HepG2 (cell line): ENCODE measurements at regions not wholly inside any gene's neighbourhood (a gene's known extent, or its start where the extent isn't known, plus 50 kb on each side); places are given as distances from the start of the nearest gene placed in this dataset.

Experiments
- ATAC-seq: fragments of 200-7000 bp; cut with Tn5 transposase; 3 replicates; pipeline ENCODE4 v1.9.1; 2020; ENCODE audit warnings: mild to moderate bottlenecking, moderate library complexity
- BruUV-seq: library from RNA; stranded (reverse); fragments of 400-500 nt; replicated peaks from 2 replicates; lab custom pipeline; 2021; lab: Mats Ljungman, UMichigan
- CTCF ChIA-PET: fragments of 300-600 bp; formaldehyde crosslinking; extraction: SDS; loops from one replicate; lab custom pipeline; 2021; ENCODE audit warnings: low total read pairs, inconsistent platforms, low intra/inter-chr PET ratio; lab: Yijun Ruan, JAX
- POLR2A ChIA-PET: fragments of 350-600 bp; sonication (Branson Sonifier 250); formaldehyde crosslinking; loops from one replicate; lab custom pipeline; 2020; ENCODE audit warnings: antibody characterized with exemption, inconsistent platforms; lab: Yijun Ruan, JAX
- DNase-seq: peaks from one replicate; pipeline ENCODE4 v3.0.0-alpha.2; 2015; ENCODE audit warnings: low spot score
- FAIRE-seq: peaks from 3 replicates; lab custom pipeline; 2011; peaks lifted over from hg19 to GRCh38; lab: Jason Lieb, UNC
- H2AFZ ChIP-seq: one replicate; pipeline ENCODE4 v1.6.1; 2011; ENCODE audit warnings: low read length, inconsistent platforms
- H3K27ac ChIP-seq: fragments of 300-600 bp; 3 replicates; pipeline ENCODE4 v1.8.0; 2011; ENCODE audit warnings: mixed run types, mild to moderate bottlenecking, mixed read lengths, low read length, inconsistent platforms; ENCODE audit not compliant: insufficient read depth; ENCODE audit errors: extremely low read length
- H3K27me3 ChIP-seq, 2 experiments: fragments of 200-600 bp in 1 of 2; 2 replicates in 1 of 2; 3 replicates in 1 of 2; pipeline versions ENCODE4 v1.6.0 to v1.8.0; 2011; ENCODE audit warnings: low read length in 2 of 2, mild to moderate bottlenecking in 2 of 2, moderate library complexity in 2 of 2, inconsistent platforms in 1 of 2; ENCODE audit not compliant: insufficient read depth in 2 of 2, control insufficient read depth in 1 of 2
- H3K36me3 ChIP-seq, 2 experiments: fragments of 200-600 bp in 1 of 2; replicated peaks in 1 of 2; 2 replicates in 1 of 2; 3 replicates in 1 of 2; pipeline versions ENCODE4 v1.5.1 to v1.8.0; 2011; ENCODE audit warnings: low read length in 2 of 2, inconsistent platforms in 1 of 2; ENCODE audit not compliant: insufficient read depth in 2 of 2, control insufficient read depth in 1 of 2
- H3K4me1 ChIP-seq: 2 replicates; pipeline ENCODE4 v1.5.1; 2012; ENCODE audit warnings: low read length, inconsistent platforms; ENCODE audit not compliant: insufficient read depth
- H3K4me2 ChIP-seq: 2 replicates; pipeline ENCODE4 v1.6.0; 2011; ENCODE audit warnings: low read depth, low read length, inconsistent platforms
- H3K4me3 ChIP-seq, 3 experiments: fragments of 200-600 bp in 1 of 3; sonication (generic), shearing (Covaris generic) in 1 of 3; replicated peaks in 1 of 3; 2 replicates each; pipeline ENCODE4 v1.5.1; 2011 to 2016; ENCODE audit warnings: low read length in 3 of 3, inconsistent platforms in 2 of 3, low read depth in 2 of 3, mild to moderate bottlenecking in 2 of 3, control low read depth in 1 of 3, mixed read lengths in 1 of 3; ENCODE audit not compliant: insufficient read depth in 1 of 3
- H3K79me2 ChIP-seq: one replicate; pipeline ENCODE4 v1.6.1; 2011; ENCODE audit warnings: low read length, inconsistent platforms; ENCODE audit not compliant: insufficient read depth
- H3K9ac ChIP-seq: 2 replicates; pipeline ENCODE4 v1.6.0; 2011; ENCODE audit warnings: mild to moderate bottlenecking, low read depth, low read length, inconsistent platforms; ENCODE audit not compliant: insufficient read depth
- H3K9me3 ChIP-seq: 2 replicates; pipeline ENCODE4 v1.5.1; 2012; ENCODE audit warnings: mild to moderate bottlenecking, low read length
- H4K20me1 ChIP-seq: 2 replicates; pipeline ENCODE4 v1.6.0; 2011; ENCODE audit warnings: inconsistent platforms, mild to moderate bottlenecking, low read length, moderate library complexity; ENCODE audit not compliant: insufficient read depth
- GTF2F1 ChIP-seq: fragments of 150-350 bp; IDR thresholded peaks from 2 replicates; pipeline ENCODE4 v1.6.1; 2014; ENCODE audit warnings: low read length
- HNF4G ChIP-seq, 2 experiments: sonication (generic) in 1 of 2; formaldehyde crosslinking in 1 of 2; IDR thresholded peaks; 2 replicates each; pipeline versions ENCODE4 v1.4.0 to v1.6.1; 2011 to 2020; ENCODE audit warnings: borderline replicate concordance in 2 of 2, low read depth in 2 of 2, mild to moderate bottlenecking in 2 of 2, low read length in 1 of 2, missing genetic modification reagents in 1 of 2, moderate library complexity in 1 of 2
- HOXA5 ChIP-seq: sonication (generic); formaldehyde crosslinking; IDR thresholded peaks from 2 replicates; pipeline ENCODE4 v1.4.0; 2020; ENCODE audit warnings: missing genetic modification reagents
- HOXA7 ChIP-seq: sonication (generic); formaldehyde crosslinking; IDR thresholded peaks from 2 replicates; pipeline ENCODE4 v1.8.1; 2022; ENCODE audit warnings: mild to moderate bottlenecking, missing genetic modification reagents, moderate library complexity
- NFIB ChIP-seq: sonication (generic); formaldehyde crosslinking; IDR thresholded peaks from 2 replicates; pipeline ENCODE4 v1.9.0; 2021; ENCODE audit warnings: missing genetic modification reagents, mild to moderate bottlenecking, borderline replicate concordance
- NFRKB ChIP-seq: fragments of 450-650 bp; IDR thresholded peaks from 2 replicates; pipeline ENCODE4 v1.6.1; 2017
- REXO4 ChIP-seq: sonication (generic); formaldehyde crosslinking; IDR thresholded peaks from 2 replicates; pipeline ENCODE4 v1.8.0; 2022; ENCODE audit warnings: missing genetic modification reagents, mild to moderate bottlenecking, borderline replicate concordance
- SIN3A ChIP-seq: IDR thresholded peaks from 2 replicates; pipeline ENCODE4 v1.6.1; 2011; ENCODE audit warnings: low read depth, mild to moderate bottlenecking, control low read depth, low read length, borderline replicate concordance
- SSRP1 ChIP-seq: IDR thresholded peaks from 2 replicates; pipeline ENCODE4 v1.6.1; 2016; ENCODE audit warnings: control low read depth
- ZIK1 ChIP-seq: sonication (generic); formaldehyde crosslinking; IDR thresholded peaks from 2 replicates; pipeline ENCODE4 v1.5.0; 2020; ENCODE audit warnings: mild to moderate bottlenecking, low read depth, missing genetic modification reagents, borderline replicate concordance
- ZNF460 ChIP-seq: sonication (generic); formaldehyde crosslinking; IDR thresholded peaks from 2 replicates; pipeline ENCODE4 v1.5.1; 2020; ENCODE audit warnings: missing genetic modification reagents, mild to moderate bottlenecking, borderline replicate concordance
- ZSCAN21 ChIP-seq: sonication (generic); formaldehyde crosslinking; IDR thresholded peaks from 2 replicates; pipeline ENCODE4 v1.8.0; 2022; ENCODE audit warnings: mild to moderate bottlenecking, missing genetic modification reagents, moderate library complexity, borderline replicate concordance
- WGBS: methylation state at CpG from one replicate; pipeline ENCODE4 v1.1.6; 2017; ENCODE audit warnings: low lambda C conversion rate; 5-methylcytosine and 5-hydroxymethylcytosine counted together
- in situ Hi-C: cut with HindIII; loops from 2 replicates; pipeline ENCODE4 v1.10.0; 2017; ENCODE audit warnings: low pct_unique_long_range_greater_than_20kb; ENCODE audit not compliant: extremely low pct_ligation_motif_present
- intact Hi-C: fragments of 100-400 bp; cut with micrococcal nuclease; formaldehyde crosslinking; loops from one replicate; pipeline ENCODE4 v1.10.0; 2022; ENCODE audit not compliant: unreplicated experiment
- TF ChIP-seq, protein P1 (sequence below): sonication (generic); formaldehyde crosslinking; IDR thresholded peaks from 2 replicates; pipeline ENCODE4 v1.4.0; 2020; ENCODE audit warnings: missing genetic modification reagents, low read depth, mild to moderate bottlenecking, borderline replicate concordance
- TF ChIP-seq, protein P2 (sequence below): IDR thresholded peaks from 2 replicates; pipeline ENCODE4 v1.6.1; 2016; ENCODE audit warnings: low read depth, missing genetic modification reagents, missing compliant biosample characterization
- TF ChIP-seq, protein P3 (sequence below): sonication (generic); formaldehyde crosslinking; IDR thresholded peaks from 2 replicates; pipeline ENCODE4 v1.4.0; 2020; ENCODE audit warnings: mild to moderate bottlenecking, missing genetic modification reagents

DNA sequence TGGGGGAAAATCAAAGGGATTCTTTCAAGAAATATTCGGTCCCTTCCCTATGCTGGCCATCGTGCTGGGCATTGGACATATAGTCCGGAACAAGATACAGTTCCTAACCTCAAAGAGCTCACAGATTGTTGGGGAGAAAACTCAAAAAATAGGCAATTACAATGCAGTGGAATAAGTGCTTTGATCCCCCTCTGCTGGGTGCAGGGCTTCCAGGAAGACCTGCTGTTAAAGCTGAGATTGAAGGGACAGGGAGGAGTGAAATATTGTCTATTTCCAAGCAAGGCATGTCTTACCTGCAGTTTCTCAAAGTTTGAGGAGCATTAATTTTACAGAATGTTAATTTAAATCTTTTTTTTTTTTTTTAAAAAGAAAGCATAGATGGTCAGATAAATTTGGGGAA lies 75.1 kb upstream of the SESN3 start:
- no peak overlapping the region for H3K4me2 ChIP-seq
- TF ChIP-seq, protein P1, sequence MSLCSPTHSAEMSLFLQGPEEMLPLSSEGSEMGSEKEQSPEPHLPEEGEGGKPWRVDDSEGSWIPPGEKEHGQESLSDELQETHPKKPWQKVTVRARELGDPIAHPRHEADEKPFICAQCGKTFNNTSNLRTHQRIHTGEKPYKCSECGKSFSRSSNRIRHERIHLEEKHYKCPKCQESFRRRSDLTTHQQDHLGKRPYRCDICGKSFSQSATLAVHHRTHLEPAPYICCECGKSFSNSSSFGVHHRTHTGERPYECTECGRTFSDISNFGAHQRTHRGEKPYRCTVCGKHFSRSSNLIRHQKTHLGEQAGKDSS (CRISPR knock-in tag), result no peak
- TF ChIP-seq, protein P2, sequence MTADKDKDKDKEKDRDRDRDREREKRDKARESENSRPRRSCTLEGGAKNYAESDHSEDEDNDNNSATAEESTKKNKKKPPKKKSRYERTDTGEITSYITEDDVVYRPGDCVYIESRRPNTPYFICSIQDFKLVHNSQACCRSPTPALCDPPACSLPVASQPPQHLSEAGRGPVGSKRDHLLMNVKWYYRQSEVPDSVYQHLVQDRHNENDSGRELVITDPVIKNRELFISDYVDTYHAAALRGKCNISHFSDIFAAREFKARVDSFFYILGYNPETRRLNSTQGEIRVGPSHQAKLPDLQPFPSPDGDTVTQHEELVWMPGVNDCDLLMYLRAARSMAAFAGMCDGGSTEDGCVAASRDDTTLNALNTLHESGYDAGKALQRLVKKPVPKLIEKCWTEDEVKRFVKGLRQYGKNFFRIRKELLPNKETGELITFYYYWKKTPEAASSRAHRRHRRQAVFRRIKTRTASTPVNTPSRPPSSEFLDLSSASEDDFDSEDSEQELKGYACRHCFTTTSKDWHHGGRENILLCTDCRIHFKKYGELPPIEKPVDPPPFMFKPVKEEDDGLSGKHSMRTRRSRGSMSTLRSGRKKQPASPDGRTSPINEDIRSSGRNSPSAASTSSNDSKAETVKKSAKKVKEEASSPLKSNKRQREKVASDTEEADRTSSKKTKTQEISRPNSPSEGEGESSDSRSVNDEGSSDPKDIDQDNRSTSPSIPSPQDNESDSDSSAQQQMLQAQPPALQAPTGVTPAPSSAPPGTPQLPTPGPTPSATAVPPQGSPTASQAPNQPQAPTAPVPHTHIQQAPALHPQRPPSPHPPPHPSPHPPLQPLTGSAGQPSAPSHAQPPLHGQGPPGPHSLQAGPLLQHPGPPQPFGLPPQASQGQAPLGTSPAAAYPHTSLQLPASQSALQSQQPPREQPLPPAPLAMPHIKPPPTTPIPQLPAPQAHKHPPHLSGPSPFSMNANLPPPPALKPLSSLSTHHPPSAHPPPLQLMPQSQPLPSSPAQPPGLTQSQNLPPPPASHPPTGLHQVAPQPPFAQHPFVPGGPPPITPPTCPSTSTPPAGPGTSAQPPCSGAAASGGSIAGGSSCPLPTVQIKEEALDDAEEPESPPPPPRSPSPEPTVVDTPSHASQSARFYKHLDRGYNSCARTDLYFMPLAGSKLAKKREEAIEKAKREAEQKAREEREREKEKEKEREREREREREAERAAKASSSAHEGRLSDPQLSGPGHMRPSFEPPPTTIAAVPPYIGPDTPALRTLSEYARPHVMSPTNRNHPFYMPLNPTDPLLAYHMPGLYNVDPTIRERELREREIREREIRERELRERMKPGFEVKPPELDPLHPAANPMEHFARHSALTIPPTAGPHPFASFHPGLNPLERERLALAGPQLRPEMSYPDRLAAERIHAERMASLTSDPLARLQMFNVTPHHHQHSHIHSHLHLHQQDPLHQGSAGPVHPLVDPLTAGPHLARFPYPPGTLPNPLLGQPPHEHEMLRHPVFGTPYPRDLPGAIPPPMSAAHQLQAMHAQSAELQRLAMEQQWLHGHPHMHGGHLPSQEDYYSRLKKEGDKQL (CRISPR knock-in tag), result no peak
- TF ChIP-seq, protein P3, sequence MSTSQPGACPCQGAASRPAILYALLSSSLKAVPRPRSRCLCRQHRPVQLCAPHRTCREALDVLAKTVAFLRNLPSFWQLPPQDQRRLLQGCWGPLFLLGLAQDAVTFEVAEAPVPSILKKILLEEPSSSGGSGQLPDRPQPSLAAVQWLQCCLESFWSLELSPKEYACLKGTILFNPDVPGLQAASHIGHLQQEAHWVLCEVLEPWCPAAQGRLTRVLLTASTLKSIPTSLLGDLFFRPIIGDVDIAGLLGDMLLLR (CRISPR knock-in tag), result no peak
- TF ChIP-seq HOXA7 (no peak), SIN3A (no peak), HNF4G (IDR thresholded peaks at IDR 0.05; ENCODE audit: borderline replicate concordance, low read depth, low read length) (no peak), HNF4G (CRISPR knock-in tag; IDR thresholded peaks at IDR 0.05; ENCODE audit: borderline replicate concordance, low read depth) (no peak), GTF2F1 (no peak), REXO4 (CRISPR knock-in tag) (no peak), SSRP1 (CRISPR knock-in tag) (no peak), NFIB (CRISPR knock-in tag) (no peak), ZNF460 (CRISPR knock-in tag) (no peak), ZIK1 (no peak), NFRKB (no peak), HOXA5 (no peak), ZSCAN21 (CRISPR knock-in tag) (no peak)
- no peaks in the 10 kb centered on the region for H3K9me3 ChIP-seq
- H4K20me1 ChIP-seq, result no peaks in the 10 kb centered on the region
- no peaks in the 10 kb centered on the region; a peak in 1 of 5 replicates for H3K27me3 ChIP-seq
- ChIA-PET CTCF (no interaction called here), POLR2A (no interaction called here)
- no peak overlapping the region for H3K9ac ChIP-seq
- 12% methylated on average over 3 of the region's 3 CpGs for WGBS
- H3K79me2 ChIP-seq, result no peaks in the 10 kb centered on the region
- no TSS peak for BruUV-seq
- in situ Hi-C loops, result no loop called here
- intact Hi-C loops, result no loop called here
- no peaks in the 10 kb centered on the region for H3K36me3 ChIP-seq
- H3K4me3 ChIP-seq, result no peak overlapping the region
- no peak overlapping the region for H3K27ac ChIP-seq
- FAIRE-seq, result no peak
- H3K4me1 ChIP-seq, result no peaks in the 10 kb centered on the region
- no peak for DNase-seq
- ATAC-seq, result no peak
- H2AFZ ChIP-seq, result no peak overlapping the region
